HCT116 (cell line): ENCODE measurements at regions not wholly inside any gene's neighbourhood (a gene's known extent, or its start where the extent isn't known, plus 50 kb on each side); places are given as distances from the start of the nearest gene placed in this dataset.

ENCODE experiments used
- CBX3 ChIP-seq: IDR thresholded peaks from 2 replicates; pipeline ENCODE4 v1.6.1; 2012; ENCODE audit warnings: low read depth
- CEBPB ChIP-seq: IDR thresholded peaks from 2 replicates; pipeline ENCODE4 v1.6.1; 2012; ENCODE audit warnings: low read depth
- EGR1 ChIP-seq: IDR thresholded peaks from 2 replicates; pipeline ENCODE4 v1.6.1; 2012; ENCODE audit warnings: low read depth
- EZH2 ChIP-seq: fragments of 200-600 bp; sonication (generic); IDR thresholded peaks from 2 replicates; pipeline ENCODE4 v1.6.1; 2017; ENCODE audit warnings: antibody characterized with exemption, mixed run types
- FOSL1 ChIP-seq: IDR thresholded peaks from 2 replicates; pipeline ENCODE4 v1.6.1; 2012; ENCODE audit warnings: low read depth
- POLR2A ChIP-seq: IDR thresholded peaks from 2 replicates; pipeline ENCODE4 v1.7.0; 2011; ENCODE audit warnings: borderline replicate concordance; ENCODE audit not compliant: insufficient read depth, insufficient read length; ENCODE audit errors: extremely low read depth
- POLR2AphosphoS5 ChIP-seq: IDR thresholded peaks from 2 replicates; pipeline ENCODE4 v1.6.1; 2011; ENCODE audit warnings: mild to moderate bottlenecking, low read depth, low read length, moderate library complexity
- RAD21 ChIP-seq: IDR thresholded peaks from 2 replicates; pipeline ENCODE4 v1.6.1; 2012; ENCODE audit warnings: low read depth, mild to moderate bottlenecking
- SIN3A ChIP-seq: IDR thresholded peaks from 2 replicates; pipeline ENCODE4 v1.6.1; 2012; ENCODE audit warnings: low read depth
- YY1 ChIP-seq: IDR thresholded peaks from 2 replicates; pipeline ENCODE4 v1.6.1; 2011; ENCODE audit warnings: low read length, low read depth, moderate library complexity, mild to moderate bottlenecking; ENCODE audit not compliant: insufficient replicate concordance; ENCODE audit errors: extremely low read depth
- ZFX ChIP-seq: fragments of 450-650 bp; IDR thresholded peaks from 2 replicates; pipeline ENCODE4 v1.6.1; 2017
- ZNF274 ChIP-seq: fragments of 200-500 bp; sonication (Bioruptor generic); IDR thresholded peaks from 2 replicates; pipeline ENCODE4 v1.6.1; 2014; ENCODE audit warnings: mild to moderate bottlenecking, low read depth, low read length, inconsistent platforms
- TF ChIP-seq, protein P1 (sequence below), 3 experiments: fragments of 200-600 bp in 1 of 3; sonication (generic) in 1 of 3; IDR thresholded peaks in 2 of 3; conservative IDR thresholded peaks in 1 of 3; 2 replicates each; pipeline ENCODE4 v1.5.1; 2012 to 2017; ENCODE audit warnings: low read depth in 2 of 3, low read length in 2 of 3, antibody characterized with exemption in 1 of 3, borderline replicate concordance in 1 of 3, control low read depth in 1 of 3, mild to moderate bottlenecking in 1 of 3, mixed read lengths in 1 of 3, mixed run types in 1 of 3, moderate library complexity in 1 of 3; ENCODE audit not compliant: insufficient read depth in 1 of 3
- TF ChIP-seq, protein P2 (sequence below): IDR thresholded peaks from 2 replicates; pipeline ENCODE4 v1.6.1; 2012

DNA sequence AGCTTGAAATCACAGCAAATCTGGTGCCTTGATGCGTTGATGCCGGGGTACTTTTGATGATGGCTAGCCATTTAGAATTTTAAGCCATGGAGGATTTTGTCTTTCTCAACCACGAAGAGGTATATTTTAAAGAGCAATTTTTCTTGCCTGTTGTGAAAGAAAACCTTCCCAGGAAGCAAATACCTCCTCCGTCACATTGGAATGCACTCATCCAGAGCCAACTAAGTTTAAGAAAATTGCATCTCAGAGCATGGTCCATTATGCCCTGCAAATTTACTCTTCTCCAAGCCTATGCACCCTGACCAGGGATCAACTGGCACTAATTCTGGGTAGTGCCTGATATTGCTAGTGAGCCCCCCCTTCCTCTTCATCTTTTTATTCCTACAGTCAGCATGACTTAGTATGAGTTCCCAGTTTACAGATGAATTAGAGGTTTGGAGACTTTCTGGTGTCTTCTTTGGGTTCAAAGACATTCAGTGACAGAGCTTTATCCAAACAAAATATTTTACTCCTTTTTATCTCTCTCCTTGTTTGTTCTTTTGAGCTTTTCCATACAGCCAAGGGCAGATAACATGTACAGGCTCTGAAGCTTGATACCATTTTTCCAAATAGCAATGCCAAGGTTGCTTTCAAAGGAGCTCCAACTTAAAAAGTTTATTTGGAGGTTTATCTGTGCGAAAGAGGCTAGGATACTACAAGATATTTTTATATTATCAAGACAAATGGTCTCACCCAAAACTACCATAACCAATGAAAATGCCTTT, 56.6 kb upstream of the ANK3 start:
- TF ChIP-seq EZH2 (no peak), ZFX (no peak), FOSL1 (no peak), CEBPB (no peak), EGR1 (no peak), RAD21 (no peak), CBX3 (no peak), ZNF274 (no peak), POLR2A (no peak), SIN3A (no peak), YY1 (no peak), POLR2AphosphoS5 (no peak)
- TF ChIP-seq, protein P1, sequence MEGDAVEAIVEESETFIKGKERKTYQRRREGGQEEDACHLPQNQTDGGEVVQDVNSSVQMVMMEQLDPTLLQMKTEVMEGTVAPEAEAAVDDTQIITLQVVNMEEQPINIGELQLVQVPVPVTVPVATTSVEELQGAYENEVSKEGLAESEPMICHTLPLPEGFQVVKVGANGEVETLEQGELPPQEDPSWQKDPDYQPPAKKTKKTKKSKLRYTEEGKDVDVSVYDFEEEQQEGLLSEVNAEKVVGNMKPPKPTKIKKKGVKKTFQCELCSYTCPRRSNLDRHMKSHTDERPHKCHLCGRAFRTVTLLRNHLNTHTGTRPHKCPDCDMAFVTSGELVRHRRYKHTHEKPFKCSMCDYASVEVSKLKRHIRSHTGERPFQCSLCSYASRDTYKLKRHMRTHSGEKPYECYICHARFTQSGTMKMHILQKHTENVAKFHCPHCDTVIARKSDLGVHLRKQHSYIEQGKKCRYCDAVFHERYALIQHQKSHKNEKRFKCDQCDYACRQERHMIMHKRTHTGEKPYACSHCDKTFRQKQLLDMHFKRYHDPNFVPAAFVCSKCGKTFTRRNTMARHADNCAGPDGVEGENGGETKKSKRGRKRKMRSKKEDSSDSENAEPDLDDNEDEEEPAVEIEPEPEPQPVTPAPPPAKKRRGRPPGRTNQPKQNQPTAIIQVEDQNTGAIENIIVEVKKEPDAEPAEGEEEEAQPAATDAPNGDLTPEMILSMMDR (IDR thresholded peaks at IDR 0.05 in 2 of 3, conservative IDR thresholded peaks at IDR 0.05 in 1 of 3; ENCODE audit: borderline replicate concordance in 1 of 3, insufficient read depth in 1 of 3, low read depth in 2 of 3, low read length in 2 of 3), result no peak
- TF ChIP-seq, protein P2, sequence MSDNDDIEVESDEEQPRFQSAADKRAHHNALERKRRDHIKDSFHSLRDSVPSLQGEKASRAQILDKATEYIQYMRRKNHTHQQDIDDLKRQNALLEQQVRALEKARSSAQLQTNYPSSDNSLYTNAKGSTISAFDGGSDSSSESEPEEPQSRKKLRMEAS, result no peak
